Karpas-422 (cell line): ENCODE measurements at regions not wholly inside any gene's neighbourhood (a gene's known extent, or its start where the extent isn't known, plus 50 kb on each side); places are given as distances from the start of the nearest gene placed in this dataset.

Experiments used
- DNase-seq: peaks from one replicate; pipeline ENCODE4 v3.0.0-alpha.2; 2015
- H2AFZ ChIP-seq: fragments of 200-600 bp; sonication (generic); 2 replicates; pipeline ENCODE4 v1.6.1; 2014; ENCODE audit warnings: antibody characterized with exemption, low read length, mixed read lengths
- H3K27ac ChIP-seq: fragments of 200-600 bp; sonication (generic); 2 replicates; pipeline ENCODE4 v1.5.1; 2014; ENCODE audit warnings: mild to moderate bottlenecking, low read length, moderate library complexity
- H3K27me3 ChIP-seq: fragments of 200-600 bp; sonication (generic); 2 replicates; pipeline ENCODE4 v1.6.1; 2014; ENCODE audit warnings: low read length, mixed read lengths
- H3K36me3 ChIP-seq: fragments of 200-600 bp; sonication (generic); 2 replicates; pipeline ENCODE4 v1.6.1; 2014; ENCODE audit warnings: low read length, mixed read lengths; ENCODE audit not compliant: insufficient read depth
- H3K4me1 ChIP-seq: fragments of 200-600 bp; sonication (generic); 2 replicates; pipeline ENCODE4 v1.6.1; 2014; ENCODE audit warnings: mild to moderate bottlenecking, low read length, mixed read lengths
- H3K4me2 ChIP-seq: fragments of 200-600 bp; sonication (generic); 2 replicates; pipeline ENCODE4 v1.6.1; 2014; ENCODE audit warnings: low read length, low read depth, mild to moderate bottlenecking; ENCODE audit not compliant: poor library complexity, severe bottlenecking
- H3K4me3 ChIP-seq: fragments of 200-600 bp; sonication (generic); 2 replicates; pipeline ENCODE4 v1.5.1; 2014; ENCODE audit warnings: mild to moderate bottlenecking, antibody characterized with exemption, low read length, mixed read lengths
- H3K79me2 ChIP-seq: fragments of 200-600 bp; sonication (generic); 2 replicates; pipeline ENCODE4 v1.6.1; 2014; ENCODE audit warnings: mild to moderate bottlenecking, low read length, mixed read lengths
- H3K9ac ChIP-seq: fragments of 200-600 bp; sonication (generic); 2 replicates; pipeline ENCODE4 v1.6.0; 2014; ENCODE audit warnings: low read length
- H3K9me2 ChIP-seq: fragments of 200-600 bp; sonication (generic), shearing (Covaris generic); replicated peaks from 2 replicates; pipeline ENCODE4 v1.6.0; 2014; ENCODE audit warnings: mild to moderate bottlenecking, low read length, moderate library complexity; ENCODE audit not compliant: insufficient read depth
- H3K9me3 ChIP-seq: fragments of 300-700, 200-600 bp; sonication (generic); 2 replicates; pipeline ENCODE4 v1.6.1; 2014; ENCODE audit warnings: low read length, mixed read lengths
- H4K20me1 ChIP-seq: fragments of 200-600 bp; sonication (generic); 2 replicates; pipeline ENCODE4 v1.6.1; 2014; ENCODE audit warnings: mild to moderate bottlenecking, antibody characterized with exemption, low read length, low read depth; ENCODE audit not compliant: insufficient read depth

- Histone ChIP-seq H3K9ac (no peak overlapping the region), H3K79me2 (no peaks in the 10 kb centered on the region), H3K4me1 (peaks cover under 1% of the 10 kb centered on the region; the same call in 1 of the 2 replicates), H3K36me3 (no peaks in the 10 kb centered on the region), H3K27ac (no peak overlapping the region), H3K27me3 (no peaks in the 10 kb centered on the region), H3K9me3 (no peaks in the 10 kb centered on the region), H3K9me2 (no peaks in the 10 kb centered on the region; the same call in 1 of the 2 replicates), H2AFZ (no peak overlapping the region), H4K20me1 (no peaks in the 10 kb centered on the region), H3K4me3 (no peak overlapping the region), H3K4me2 (no peak overlapping the region)
- DNase-seq, result no peak
Observed at GRCh38 chr11:80066291-80066690, 625.5 kb upstream of the TENM4 start.

- Histone ChIP-seq H3K27ac (no peak overlapping the region), H3K9me2 (no peaks in the 10 kb centered on the region; the same call in 1 of the 2 replicates), H3K4me2 (no peak overlapping the region), H3K9ac (no peak overlapping the region), H3K9me3 (no peaks in the 10 kb centered on the region), H4K20me1 (no peaks in the 10 kb centered on the region), H3K4me1 (peaks cover 6% of the 10 kb centered on the region; the same call in 1 of the 2 replicates), H3K36me3 (no peaks in the 10 kb centered on the region), H2AFZ (no peak overlapping the region), H3K79me2 (no peaks in the 10 kb centered on the region), H3K27me3 (no peaks in the 10 kb centered on the region), H3K4me3 (no peak overlapping the region)
- no peak for DNase-seq
Observed at GRCh38 chr11:80065086-80065485, 624.3 kb upstream of the TENM4 start.

GRCh38 chr11:80061056-80061455 lies 620.2 kb upstream of the TENM4 start:
- H3K27me3 ChIP-seq, result no peaks in the 10 kb centered on the region
- no peak overlapping the region for H3K4me2 ChIP-seq
- no peak overlapping the region for H3K4me3 ChIP-seq
- H3K9ac ChIP-seq, result no peak overlapping the region
- H2AFZ ChIP-seq, result no peak overlapping the region
- H3K4me1 ChIP-seq, result peaks cover 8% of the 10 kb centered on the region
- no peak for DNase-seq
- H3K79me2 ChIP-seq, result no peaks in the 10 kb centered on the region
- H3K9me2 ChIP-seq, result no peaks in the 10 kb centered on the region; the same call in 1 of the 2 replicates
- H4K20me1 ChIP-seq, result no peaks in the 10 kb centered on the region
- no peaks in the 10 kb centered on the region for H3K9me3 ChIP-seq
- H3K27ac ChIP-seq, result no peak overlapping the region
- no peaks in the 10 kb centered on the region for H3K36me3 ChIP-seq

- Histone ChIP-seq H3K79me2 (no peaks in the 10 kb centered on the region), H3K9me3 (no peaks in the 10 kb centered on the region), H3K4me3 (peak overlapping the region; percentile 15; the same call in 1 of the 2 replicates), H3K4me2 (peak overlapping the region; percentile 22), H3K36me3 (no peaks in the 10 kb centered on the region), H3K27me3 (no peaks in the 10 kb centered on the region), H3K9me2 (no peaks in the 10 kb centered on the region), H3K9ac (no peak overlapping the region), H3K4me1 (peaks cover 22% of the 10 kb centered on the region), H2AFZ (peak overlapping the region; percentile 16), H3K27ac (no peak overlapping the region), H4K20me1 (no peaks in the 10 kb centered on the region)
- DNase-seq, result peak; percentile 69
Observed at GRCh38 chr11:80054582-80055165, 613.8 kb upstream of the TENM4 start.

GRCh38 chr11:80048513-80048912 lies 607.7 kb upstream of the TENM4 start:
- H2AFZ ChIP-seq, result no peak overlapping the region
- H3K9ac ChIP-seq, result no peak overlapping the region
- no peaks in the 10 kb centered on the region for H3K79me2 ChIP-seq
- H3K27ac ChIP-seq, result no peak overlapping the region
- H3K9me3 ChIP-seq, result no peaks in the 10 kb centered on the region
- no peaks in the 10 kb centered on the region for H3K27me3 ChIP-seq
- no peaks in the 10 kb centered on the region for H4K20me1 ChIP-seq
- H3K9me2 ChIP-seq, result no peaks in the 10 kb centered on the region
- H3K4me3 ChIP-seq, result no peak overlapping the region
- no peaks in the 10 kb centered on the region; the same call in 1 of the 2 replicates for H3K4me1 ChIP-seq
- no peaks in the 10 kb centered on the region for H3K36me3 ChIP-seq
- no peak overlapping the region for H3K4me2 ChIP-seq
- no peak for DNase-seq

GRCh38 chr11:80041136-80042000 lies 600.5 kb upstream of the TENM4 start:
- DNase-seq, result no peak
- H3K4me2 ChIP-seq, result no peak overlapping the region

GRCh38 chr11:80034801-80035200 lies 594.0 kb upstream of the TENM4 start:
- Histone ChIP-seq H3K4me1 (no peaks in the 10 kb centered on the region), H4K20me1 (no peaks in the 10 kb centered on the region), H2AFZ (no peak overlapping the region), H3K9me3 (no peaks in the 10 kb centered on the region), H3K9me2 (no peaks in the 10 kb centered on the region), H3K27me3 (no peaks in the 10 kb centered on the region), H3K9ac (no peak overlapping the region), H3K79me2 (no peaks in the 10 kb centered on the region), H3K4me3 (no peak overlapping the region), H3K36me3 (no peaks in the 10 kb centered on the region), H3K27ac (no peak overlapping the region), H3K4me2 (no peak overlapping the region)
- DNase-seq, result no peak

More at GRCh38 chr11:80041136-80042000, 600.5 kb upstream of the TENM4 start:
- no peaks in the 10 kb centered on the region for H3K79me2 ChIP-seq
- no peaks in the 10 kb centered on the region for H4K20me1 ChIP-seq
- no peak overlapping the region for H3K9ac ChIP-seq
- H2AFZ ChIP-seq, result no peak overlapping the region
- H3K4me1 ChIP-seq, result no peaks in the 10 kb centered on the region
- H3K4me3 ChIP-seq, result no peak overlapping the region
- H3K27ac ChIP-seq, result no peak overlapping the region
- no peaks in the 10 kb centered on the region for H3K9me2 ChIP-seq
- H3K27me3 ChIP-seq, result no peaks in the 10 kb centered on the region
- no peaks in the 10 kb centered on the region for H3K9me3 ChIP-seq
- no peaks in the 10 kb centered on the region for H3K36me3 ChIP-seq

- no peak overlapping the region for H3K27ac ChIP-seq
Observed at GRCh38 chr11:80031014-80031600, 590.3 kb upstream of the TENM4 start.

More at GRCh38 chr11:80031014-80031600, 590.3 kb upstream of the TENM4 start:
- H3K9me2 ChIP-seq, result no peaks in the 10 kb centered on the region
- no peak overlapping the region for H2AFZ ChIP-seq
- no peak overlapping the region for H3K9ac ChIP-seq
- no peaks in the 10 kb centered on the region for H3K27me3 ChIP-seq
- no peaks in the 10 kb centered on the region for H3K4me1 ChIP-seq
- H3K4me3 ChIP-seq, result no peak overlapping the region
- no peak overlapping the region for H3K4me2 ChIP-seq
- no peaks in the 10 kb centered on the region for H3K36me3 ChIP-seq
- no peak for DNase-seq
- H4K20me1 ChIP-seq, result no peaks in the 10 kb centered on the region
- no peaks in the 10 kb centered on the region for H3K79me2 ChIP-seq
- no peaks in the 10 kb centered on the region for H3K9me3 ChIP-seq
